ENCODE measurements at regions not wholly inside any gene's neighbourhood (a gene's known extent, or its start where the extent isn't known, plus 50 kb on each side); places are given as distances from the start of the nearest gene placed in this dataset.

DNA sequence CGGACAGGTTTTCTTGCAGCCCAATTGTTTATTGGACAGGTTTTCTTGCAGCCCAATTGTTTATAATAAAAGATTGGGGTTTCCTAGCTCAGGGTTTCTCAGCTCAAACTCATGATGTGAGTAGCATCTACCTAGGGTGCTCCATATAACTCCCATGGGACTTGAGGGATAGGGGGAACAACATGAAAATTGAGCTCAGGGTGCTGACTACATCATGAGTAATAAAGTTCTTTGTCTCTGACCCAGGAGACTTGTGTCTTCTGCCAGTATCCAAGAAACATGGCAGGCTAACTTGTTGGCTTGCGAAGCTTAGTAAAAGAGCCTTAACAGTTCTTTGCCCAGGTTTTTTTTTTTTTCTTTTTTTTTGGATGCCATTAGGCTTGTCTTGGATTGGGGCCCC is 59.2 kb upstream of the MYCBP2 start:
- Mint-ChIP-seq H3K27ac (no peak overlapping the region), H3K9me3 (no peaks in the 10 kb centered on the region), H3K4me3 (no peak overlapping the region), H3K36me3 (ENCODE audit: low read depth) (no peaks in the 10 kb centered on the region), H3K4me1 (no peaks in the 10 kb centered on the region), H3K27me3 (ENCODE audit: low read depth) (peaks cover 2% of the 10 kb centered on the region)
- no peak for TF ChIP-seq CTCF (IDR thresholded peaks at IDR 0.05; ENCODE audit: unreplicated experiment in 3 of 3)

GRCh38 chr13:77384999-77385398 is 58.1 kb upstream of the MYCBP2 start:
- H3K4me3 Mint-ChIP-seq, result no peak overlapping the region

GRCh38 chr13:77383097-77383496 is 56.2 kb upstream of the MYCBP2 start:
- H3K9me3 Mint-ChIP-seq, result no peaks in the 10 kb centered on the region

More at GRCh38 chr13:77384999-77385398, 58.1 kb upstream of the MYCBP2 start:
- H3K9me3 Mint-ChIP-seq, result no peaks in the 10 kb centered on the region
- no peaks in the 10 kb centered on the region for H3K4me1 Mint-ChIP-seq
- no peak overlapping the region for H3K27ac Mint-ChIP-seq
- H3K27me3 Mint-ChIP-seq (ENCODE audit: low read depth), result peaks cover 5% of the 10 kb centered on the region
- no peak for TF ChIP-seq CTCF (IDR thresholded peaks at IDR 0.05; ENCODE audit: unreplicated experiment in 3 of 3)
- H3K36me3 Mint-ChIP-seq (ENCODE audit: low read depth), result no peaks in the 10 kb centered on the region

DNA sequence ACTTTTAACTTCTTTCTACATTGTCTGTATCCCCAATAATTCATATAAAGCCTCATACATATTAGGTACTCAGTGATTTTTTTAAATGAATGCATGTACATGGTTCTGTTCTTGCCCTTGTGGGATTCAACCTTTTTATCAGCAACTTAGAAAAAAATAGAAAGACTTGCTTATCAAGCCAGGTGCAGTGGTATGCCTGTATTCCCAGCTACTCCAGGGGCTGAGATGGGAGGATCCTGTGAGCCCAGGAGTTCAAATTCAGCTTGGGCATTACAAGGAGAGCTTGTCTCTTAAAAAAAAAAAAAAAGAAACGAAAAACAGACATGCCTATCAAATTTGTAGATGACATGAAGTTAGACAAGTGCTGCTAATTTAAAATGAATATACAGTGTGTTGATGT is 54.2 kb upstream of the MYCBP2 start:
- Mint-ChIP-seq H3K4me3 (no peak overlapping the region), H3K36me3 (ENCODE audit: low read depth) (no peaks in the 10 kb centered on the region), H3K9me3 (no peaks in the 10 kb centered on the region), H3K4me1 (no peaks in the 10 kb centered on the region), H3K27ac (no peak overlapping the region), H3K27me3 (ENCODE audit: low read depth) (peaks cover 5% of the 10 kb centered on the region)
- TF ChIP-seq CTCF (IDR thresholded peaks at IDR 0.05; ENCODE audit: unreplicated experiment in 3 of 3), result no peak

More at GRCh38 chr13:77383097-77383496, 56.2 kb upstream of the MYCBP2 start:
- Mint-ChIP-seq H3K27ac (no peak overlapping the region), H3K4me3 (no peak overlapping the region), H3K4me1 (no peaks in the 10 kb centered on the region), H3K36me3 (ENCODE audit: low read depth) (no peaks in the 10 kb centered on the region), H3K27me3 (ENCODE audit: low read depth) (peaks cover 5% of the 10 kb centered on the region)
- no peak for TF ChIP-seq CTCF (IDR thresholded peaks at IDR 0.05; ENCODE audit: unreplicated experiment in 3 of 3)

DNA sequence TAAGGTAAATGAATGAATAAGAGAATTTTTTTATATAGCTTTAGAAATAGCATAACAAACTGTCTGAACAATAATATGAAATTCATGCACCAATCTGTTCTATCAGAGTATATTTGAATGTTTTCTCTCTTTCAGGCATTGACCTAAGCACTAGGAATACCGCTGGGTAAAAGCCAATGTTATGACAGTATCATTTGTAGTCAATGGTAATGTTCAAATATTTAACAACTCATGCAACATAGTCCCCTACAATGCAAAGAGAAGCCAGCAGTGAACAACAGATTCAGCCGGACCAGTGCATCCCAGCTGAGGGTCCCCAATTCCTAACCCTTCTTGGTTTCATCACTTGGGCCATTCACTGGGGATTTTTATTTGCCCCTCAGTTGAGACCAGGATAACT is 52.6 kb upstream of the MYCBP2 start:
- no peaks in the 10 kb centered on the region for H3K4me1 Mint-ChIP-seq
- H3K9me3 Mint-ChIP-seq, result no peaks in the 10 kb centered on the region
- peaks cover 5% of the 10 kb centered on the region for H3K27me3 Mint-ChIP-seq (ENCODE audit: low read depth)
- no peak for TF ChIP-seq CTCF (IDR thresholded peaks at IDR 0.05; ENCODE audit: unreplicated experiment in 3 of 3)
- no peaks in the 10 kb centered on the region for H3K36me3 Mint-ChIP-seq (ENCODE audit: low read depth)
- no peak overlapping the region for H3K27ac Mint-ChIP-seq
- no peak overlapping the region for H3K4me3 Mint-ChIP-seq

DNA sequence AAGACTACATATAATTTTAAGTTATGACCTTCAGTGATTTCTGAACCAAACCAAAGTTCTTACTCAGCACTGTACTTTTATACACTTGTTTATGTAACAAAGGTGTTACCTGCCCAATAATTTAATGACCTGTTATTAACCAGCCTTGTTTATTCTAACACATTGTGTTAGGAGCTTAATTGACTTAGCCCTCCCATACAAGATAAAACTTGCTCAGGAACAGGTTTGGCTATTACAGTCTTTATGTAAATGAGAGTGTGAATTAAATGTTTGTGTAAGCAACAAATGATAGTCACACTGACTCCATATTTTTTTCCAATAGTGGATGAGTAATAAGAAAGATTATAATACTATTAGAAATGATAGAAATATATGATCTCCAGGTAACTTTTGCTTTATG is 51.8 kb upstream of the MYCBP2 start:
- Mint-ChIP-seq H3K4me3 (no peak overlapping the region), H3K27me3 (ENCODE audit: low read depth) (peaks cover 5% of the 10 kb centered on the region), H3K4me1 (no peaks in the 10 kb centered on the region), H3K27ac (no peak overlapping the region), H3K9me3 (no peaks in the 10 kb centered on the region), H3K36me3 (ENCODE audit: low read depth) (no peaks in the 10 kb centered on the region)
- no peak for TF ChIP-seq CTCF (IDR thresholded peaks at IDR 0.05; ENCODE audit: unreplicated experiment in 3 of 3)
